SK-N-MC (cell line): ENCODE measurements at regions not wholly inside any gene's neighbourhood (a gene's known extent, or its start where the extent isn't known, plus 50 kb on each side); places are given as distances from the start of the nearest gene placed in this dataset.

ENCODE experiments used
- EZH2 ChIP-seq: fragments of 200-600 bp; sonication (generic); IDR thresholded peaks from one replicate; pipeline ENCODE4 v1.6.1; 2017; ENCODE audit warnings: antibody characterized with exemption
- FOXP2 ChIP-seq: optimal IDR thresholded peaks from 2 replicates; pipeline ENCODE3; 2011; ENCODE audit warnings: mild to moderate bottlenecking, moderate library complexity; ENCODE audit not compliant: insufficient read depth; ENCODE audit errors: extremely low read length, control extremely low read depth
- POLR2AphosphoS5 ChIP-seq: IDR thresholded peaks from 2 replicates; pipeline ENCODE4 v1.6.1; 2012; ENCODE audit warnings: mild to moderate bottlenecking, low read depth, low read length, borderline replicate concordance

- TF ChIP-seq EZH2 (no peak), FOXP2 (no peak), POLR2AphosphoS5 (no peak)
Observed at GRCh38 chr7:145082366-145083161, 246.7 kb upstream of the TPK1 start.
